GM12878 (cell line): ENCODE measurements at regions not wholly inside any gene's neighbourhood (a gene's known extent, or its start where the extent isn't known, plus 50 kb on each side); places are given as distances from the start of the nearest gene placed in this dataset.

Experiments
- ATAC-seq: fragments of 200-7000 bp; cut with Tn5 transposase; 3 replicates; pipeline ENCODE4 v1.9.1; 2020; ENCODE audit warnings: mild to moderate bottlenecking, moderate library complexity
- BruUV-seq: library from RNA; stranded (reverse); fragments of 400-500 nt; replicated peaks from 2 replicates; lab custom pipeline; 2021; lab: Mats Ljungman, UMichigan
- CTCF ChIA-PET: fragments of 300-600 bp; sonication (Branson Sonifier 250); formaldehyde crosslinking; extraction: SDS; loops from one replicate; lab custom pipeline; 2021; ENCODE audit warnings: inconsistent platforms; lab: Yijun Ruan, JAX
- POLR2A ChIA-PET: fragments of 350-600 bp; formaldehyde crosslinking; extraction: SDS; loops from one replicate; lab custom pipeline; 2021; ENCODE audit warnings: inconsistent platforms; lab: Charles Lee
- RAD21 ChIA-PET: fragments of 300-600 bp; sonication (Branson Sonifier 250); formaldehyde crosslinking; loops from one replicate; lab custom pipeline; 2023; ENCODE audit warnings: antibody characterized with exemption; ENCODE audit not compliant: unreplicated experiment; lab: Charles Lee
- SMC1A ChIA-PET: fragments of 300-600 bp; sonication (Branson Sonifier 250); formaldehyde crosslinking; loops from one replicate; lab custom pipeline; 2023; ENCODE audit not compliant: unreplicated experiment, uncharacterized antibody; lab: Charles Lee
- DNase-seq: peaks from one replicate; pipeline ENCODE4 v3.0.0-alpha.2; 2011; ENCODE audit warnings: low read depth, low spot score
- FAIRE-seq: peaks from 3 replicates; lab custom pipeline; 2011; peaks lifted over from hg19 to GRCh38; lab: Jason Lieb, UNC
- H2AFZ ChIP-seq: 2 replicates; pipeline ENCODE4 v1.6.0; 2011; ENCODE audit warnings: low read depth, low read length, control low read depth; ENCODE audit not compliant: control insufficient read depth
- H3K27ac ChIP-seq: 2 replicates; pipeline ENCODE4 v1.5.1; 2011; ENCODE audit warnings: control low read depth; ENCODE audit not compliant: control insufficient read depth, insufficient read depth
- H3K27me3 ChIP-seq, 2 experiments: replicated peaks in 1 of 2; 2 replicates each; pipeline versions ENCODE4 v1.6.0 to v1.6.1; 2011; ENCODE audit warnings: low read length in 1 of 2; ENCODE audit not compliant: control insufficient read depth in 2 of 2, insufficient read depth in 2 of 2
- H3K36me3 ChIP-seq, 2 experiments: 2 replicates each; pipeline ENCODE4 v1.5.1; 2011; ENCODE audit warnings: low read length in 1 of 2; ENCODE audit not compliant: control insufficient read depth in 2 of 2, insufficient read depth in 2 of 2
- H3K4me1 ChIP-seq: 2 replicates; pipeline ENCODE4 v1.6.1; 2011; ENCODE audit warnings: mild to moderate bottlenecking, low read length, moderate library complexity, mixed read lengths; ENCODE audit not compliant: control insufficient read depth, insufficient read depth
- H3K4me2 ChIP-seq: 2 replicates; pipeline ENCODE4 v1.6.0; 2011; ENCODE audit warnings: control low read depth; ENCODE audit not compliant: control insufficient read depth, insufficient read depth
- H3K4me3 ChIP-seq: fragments of 200-600 bp; sonication (generic); 2 replicates; pipeline ENCODE4 v1.5.1; 2016
- H3K79me2 ChIP-seq: 2 replicates; pipeline ENCODE4 v1.6.0; 2011; ENCODE audit warnings: low read length; ENCODE audit not compliant: control insufficient read depth, insufficient read depth
- H3K9ac ChIP-seq: 2 replicates; pipeline ENCODE4 v1.8.0; 2011; ENCODE audit warnings: low read length, control low read depth, mixed read lengths; ENCODE audit not compliant: control insufficient read depth, insufficient read depth
- H3K9me3 ChIP-seq: replicated peaks from 3 replicates; pipeline ENCODE4 v1.5.1; 2011; ENCODE audit warnings: mild to moderate bottlenecking, low read length; ENCODE audit not compliant: control insufficient read depth, insufficient read depth
- H4K20me1 ChIP-seq: 2 replicates; pipeline ENCODE4 v1.6.0; 2011; ENCODE audit not compliant: control insufficient read depth, insufficient read depth
- ATF7 ChIP-seq: fragments of 450-650 bp; IDR thresholded peaks from 2 replicates; pipeline ENCODE4 v1.6.1; 2016; ENCODE audit warnings: low read depth, mild to moderate bottlenecking
- CHD2 ChIP-seq: IDR thresholded peaks from 2 replicates; pipeline ENCODE4 v1.6.1; 2011; ENCODE audit warnings: low read depth, low read length, improper control_type of control experiment, borderline replicate concordance
- ESRRA ChIP-seq: IDR thresholded peaks from 2 replicates; pipeline ENCODE4 v1.6.1; 2012; ENCODE audit warnings: mild to moderate bottlenecking, low read length, improper control_type of control experiment
- KDM1A ChIP-seq: fragments of 200-600 bp; sonication (generic); IDR thresholded peaks from 2 replicates; pipeline ENCODE4 v1.6.1; 2016; ENCODE audit warnings: borderline replicate concordance
- MTA2 ChIP-seq: fragments of 450-650 bp; IDR thresholded peaks from 2 replicates; pipeline ENCODE4 v1.6.1; 2016; ENCODE audit warnings: low read depth, mild to moderate bottlenecking, moderate library complexity
- NFXL1 ChIP-seq: fragments of 450-650 bp; IDR thresholded peaks from 2 replicates; pipeline ENCODE4 v1.6.1; 2017; ENCODE audit warnings: antibody characterized with exemption, mild to moderate bottlenecking, borderline replicate concordance
- NR2C2 ChIP-seq: IDR thresholded peaks from 2 replicates; pipeline ENCODE4 v1.6.1; 2011; ENCODE audit warnings: borderline replicate concordance, low read depth; ENCODE audit not compliant: control insufficient read depth, insufficient read length
- PAX5 ChIP-seq: IDR thresholded peaks from 2 replicates; pipeline ENCODE4 v1.6.1; 2011; ENCODE audit warnings: low read depth, low read length, borderline replicate concordance
- PML ChIP-seq: IDR thresholded peaks from 2 replicates; pipeline ENCODE4 v1.6.1; 2012; ENCODE audit warnings: low read length, inconsistent platforms
- RAD51 ChIP-seq: fragments of 450-650 bp; IDR thresholded peaks from 2 replicates; pipeline ENCODE4 v1.6.1; 2016; ENCODE audit warnings: moderate library complexity, mild to moderate bottlenecking, inconsistent platforms
- RFX5 ChIP-seq: IDR thresholded peaks from 2 replicates; pipeline ENCODE4 v1.6.1; 2011; ENCODE audit warnings: low read depth, low read length, improper control_type of control experiment
- SREBF2 ChIP-seq: IDR thresholded peaks from 2 replicates; pipeline ENCODE4 v1.6.1; 2012; ENCODE audit warnings: mild to moderate bottlenecking, low read length
- TAF1 ChIP-seq: IDR thresholded peaks from 2 replicates; pipeline ENCODE4 v1.6.1; 2011; ENCODE audit warnings: mild to moderate bottlenecking, low read depth, low read length, borderline replicate concordance
- USF1 ChIP-seq: IDR thresholded peaks from 2 replicates; pipeline ENCODE4 v1.6.1; 2011; ENCODE audit warnings: borderline replicate concordance, low read depth, mild to moderate bottlenecking, moderate library complexity, mixed read lengths, low read length; ENCODE audit not compliant: insufficient read depth; ENCODE audit errors: extremely low read length
- WGBS: methylation state at CpG from one replicate; pipeline ENCODE4 v1.1.6; 2016; ENCODE audit warnings: low lambda C conversion rate; ENCODE audit not compliant: insufficient replicate concordance, insufficient coverage; ENCODE audit errors: missing lambda C conversion rate; 5-methylcytosine and 5-hydroxymethylcytosine counted together
- in situ Hi-C: fragments of 300-500 bp; cut with MboI; formaldehyde crosslinking; loops from 9 replicates; pipeline ENCODE4 v1.14.3; 2018; ENCODE audit warnings: mixed read lengths
- intact Hi-C: fragments of 100-400 bp; cut with micrococcal nuclease; formaldehyde crosslinking; loops from one replicate; pipeline ENCODE4 v1.14.2; 2022; ENCODE audit not compliant: unreplicated experiment
- TF ChIP-seq, protein P1 (sequence below): IDR thresholded peaks from 2 replicates; pipeline ENCODE4 v1.6.1; 2012; ENCODE audit warnings: low read length, inconsistent platforms

DNA sequence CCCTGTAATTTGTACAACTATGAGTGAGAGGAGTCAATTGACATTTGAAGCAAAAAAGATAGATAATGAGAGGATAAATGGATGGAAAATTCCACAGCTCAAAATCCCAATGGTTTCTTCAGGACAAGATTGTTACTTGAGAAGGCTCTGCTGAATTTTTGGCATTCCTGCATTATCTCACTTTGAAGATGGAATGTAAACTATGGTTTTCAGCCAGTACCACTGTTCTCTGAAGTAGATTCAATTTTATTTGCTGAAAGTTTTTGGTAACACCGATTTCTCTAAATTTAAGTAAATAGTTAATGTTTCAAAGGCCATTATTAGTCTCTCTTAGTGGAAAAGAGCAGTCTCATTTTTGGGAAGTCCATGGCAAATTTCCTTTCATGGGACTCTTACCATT, 121.9 kb upstream of the SLC38A2 start:
- H4K20me1 ChIP-seq = no peaks in the 10 kb centered on the region
- CTCF ChIA-PET = interaction anchor here (0.6 to 1.1 kb wide), 2 partner anchors 18 to 370 kb away, joined by 3 read pairs; no protein-coding TSS in a partner anchor
- no peaks in the 10 kb centered on the region for H3K79me2 ChIP-seq
- no TSS peak for BruUV-seq
- no peaks in the 10 kb centered on the region; the same call in 2 of the 3 replicates for H3K9me3 ChIP-seq
- H3K4me2 ChIP-seq = no peak overlapping the region
- H3K4me1 ChIP-seq = no peaks in the 10 kb centered on the region
- no peaks in the 10 kb centered on the region for H3K36me3 ChIP-seq
- no peak overlapping the region for H3K4me3 ChIP-seq
- DNase-seq = no peak
- in situ Hi-C loops = no loop called here
- POLR2A ChIA-PET = no interaction called here
- SMC1A ChIA-PET = no interaction called here
- no peak for TF ChIP-seq KDM1A
- TF ChIP-seq CHD2 = no peak
- TF ChIP-seq, all 136 proteins: peak for 0
- no peak overlapping the region for H2AFZ ChIP-seq
- H3K9ac ChIP-seq = no peak overlapping the region
- RAD21 ChIA-PET = no interaction called here
- no peak overlapping the region for H3K27ac ChIP-seq
- H3K27me3 ChIP-seq = no peaks in the 10 kb centered on the region
- FAIRE-seq = no peak
- intact Hi-C loops = no loop called here
- 95% methylated on average over 1 of the region's 1 CpG for WGBS
- ATAC-seq = no peak

GRCh38 chr12:46493834-46494181, 121.2 kb upstream of the SLC38A2 start:
- TF ChIP-seq SREBF2 (no peak), NR2C2 (no peak), CHD2 (no peak), PML (no peak), MTA2 (no peak), TAF1 (no peak), ATF7 (no peak), PAX5 (no peak), NFXL1 (no peak), RFX5 (no peak), RAD51 (no peak), ESRRA (no peak), USF1 (no peak)
- TF ChIP-seq, protein P1, sequence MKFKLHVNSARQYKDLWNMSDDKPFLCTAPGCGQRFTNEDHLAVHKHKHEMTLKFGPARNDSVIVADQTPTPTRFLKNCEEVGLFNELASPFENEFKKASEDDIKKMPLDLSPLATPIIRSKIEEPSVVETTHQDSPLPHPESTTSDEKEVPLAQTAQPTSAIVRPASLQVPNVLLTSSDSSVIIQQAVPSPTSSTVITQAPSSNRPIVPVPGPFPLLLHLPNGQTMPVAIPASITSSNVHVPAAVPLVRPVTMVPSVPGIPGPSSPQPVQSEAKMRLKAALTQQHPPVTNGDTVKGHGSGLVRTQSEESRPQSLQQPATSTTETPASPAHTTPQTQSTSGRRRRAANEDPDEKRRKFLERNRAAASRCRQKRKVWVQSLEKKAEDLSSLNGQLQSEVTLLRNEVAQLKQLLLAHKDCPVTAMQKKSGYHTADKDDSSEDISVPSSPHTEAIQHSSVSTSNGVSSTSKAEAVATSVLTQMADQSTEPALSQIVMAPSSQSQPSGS = no peak
- TF ChIP-seq, all 136 proteins: peak for 0
- intact Hi-C loops (no loop called here), in situ Hi-C loops (no loop called here)
- Histone ChIP-seq H2AFZ (no peak overlapping the region), H3K4me3 (no peak overlapping the region), H3K9me3 (no peaks in the 10 kb centered on the region; the same call in 2 of the 3 replicates), H3K4me1 (no peaks in the 10 kb centered on the region), H3K36me3 (no peaks in the 10 kb centered on the region), H3K4me2 (no peak overlapping the region), H3K27ac (no peak overlapping the region), H3K9ac (no peak overlapping the region), H3K27me3 (no peaks in the 10 kb centered on the region), H4K20me1 (no peaks in the 10 kb centered on the region), H3K79me2 (no peaks in the 10 kb centered on the region)
- ATAC-seq (no peak), FAIRE-seq (peak; percentile 35), DNase-seq (no peak)
- ChIA-PET SMC1A (no interaction called here), POLR2A (interaction anchor here (0.5 kb wide), 1 partner anchor 400 kb away, joined by 3 read pairs; no protein-coding TSS in a partner anchor), RAD21 (no interaction called here), CTCF (interaction anchor here (1.1 kb wide), 1 partner anchor 369 kb away, joined by 3 read pairs; no protein-coding TSS in a partner anchor)
- WGBS = 83% methylated on average over 3 of the region's 4 CpGs
- BruUV-seq = no TSS peak
